Activated CD8-positive, alpha-beta T cell treated with anti-CD3 and anti-CD28 coated beads, Interleukin-2, amount 10 ng/mL, durations not matched to agents 7 days and 5 days (primary cell): ENCODE measurements at regions not wholly inside any gene's neighbourhood (a gene's known extent, or its start where the extent isn't known, plus 50 kb on each side); places are given as distances from the start of the nearest gene placed in this dataset.

Experiments
- ATAC-seq: fragments of 150-1000 bp; cut with Tn5 transposase; one replicate; pipeline ENCODE4 v1.10.0; 2021; ENCODE audit warnings: moderate library complexity
- CTCF ChIA-PET: fragments of 350-600 bp; sonication (Branson Sonifier 250); formaldehyde crosslinking; loops from one replicate; lab custom pipeline; 2021; ENCODE audit warnings: antibody characterized with exemption; lab: Charles Lee
- POLR2A ChIA-PET: fragments of 350-600 bp; sonication (Branson Sonifier 250); formaldehyde crosslinking; loops from one replicate; lab custom pipeline; 2021; ENCODE audit warnings: antibody characterized with exemption; lab: Charles Lee
- DNase-seq: peaks from one replicate; pipeline ENCODE4 v3.0.0-alpha.2; 2020
- H3K27ac Mint-ChIP-seq: one replicate; pipeline ENCODE4 v1.8.0; 2021; ENCODE audit warnings: mild to moderate bottlenecking, mixed read lengths
- H3K27me3 Mint-ChIP-seq: one replicate; pipeline ENCODE4 v1.8.0; 2021; ENCODE audit warnings: low read depth, mixed read lengths
- H3K36me3 Mint-ChIP-seq: one replicate; pipeline ENCODE4 v1.8.0; 2021; ENCODE audit warnings: low read depth, mixed read lengths
- H3K4me1 Mint-ChIP-seq: one replicate; pipeline ENCODE4 v1.8.0; 2021; ENCODE audit warnings: low read depth, mixed read lengths
- H3K4me3 Mint-ChIP-seq: one replicate; pipeline ENCODE4 v1.8.0; 2021; ENCODE audit warnings: mild to moderate bottlenecking, mixed read lengths
- H3K9me3 Mint-ChIP-seq: one replicate; pipeline ENCODE4 v1.8.0; 2022; ENCODE audit warnings: mixed read lengths; ENCODE audit not compliant: insufficient read depth

- Mint-ChIP-seq H3K27me3 (no peaks in the 10 kb centered on the region), H3K4me3 (no peak overlapping the region), H3K27ac (no peak overlapping the region), H3K36me3 (no peaks in the 10 kb centered on the region), H3K4me1 (no peaks in the 10 kb centered on the region), H3K9me3 (no peaks in the 10 kb centered on the region)
- ChIA-PET POLR2A (interaction anchor here (0.7 kb wide), 1 partner anchor 212 kb away, joined by 3 read pairs; no protein-coding TSS in a partner anchor), CTCF (no interaction called here)
- no peak for ATAC-seq
- no peak for DNase-seq
Measured at GRCh38 chr6:122059918-122060317, 339.5 kb upstream of the HSF2 start.

- Mint-ChIP-seq H3K4me3 (no peak overlapping the region), H3K27me3 (no peaks in the 10 kb centered on the region), H3K36me3 (no peaks in the 10 kb centered on the region), H3K4me1 (no peaks in the 10 kb centered on the region), H3K9me3 (no peaks in the 10 kb centered on the region), H3K27ac (no peak overlapping the region)
- no peak for DNase-seq
- CTCF ChIA-PET = no interaction called here
- no peak for ATAC-seq
- POLR2A ChIA-PET = no interaction called here
Measured at GRCh38 chr6:122061855-122062254, 337.6 kb upstream of the HSF2 start.

GRCh38 chr6:122063076-122063475 is 336.4 kb upstream of the HSF2 start:
- H3K9me3 Mint-ChIP-seq = no peaks in the 10 kb centered on the region
- no peaks in the 10 kb centered on the region for H3K4me1 Mint-ChIP-seq
- H3K36me3 Mint-ChIP-seq = no peaks in the 10 kb centered on the region
- ChIA-PET POLR2A (no interaction called here), CTCF (no interaction called here)
- ATAC-seq (no peak), DNase-seq (no peak)
- H3K27ac Mint-ChIP-seq = no peak overlapping the region
- no peaks in the 10 kb centered on the region for H3K27me3 Mint-ChIP-seq
- H3K4me3 Mint-ChIP-seq = no peak overlapping the region

GRCh38 chr6:122063761-122064160 is 335.7 kb upstream of the HSF2 start:
- Mint-ChIP-seq H3K9me3 (no peaks in the 10 kb centered on the region), H3K4me1 (no peaks in the 10 kb centered on the region), H3K27me3 (no peaks in the 10 kb centered on the region), H3K36me3 (no peaks in the 10 kb centered on the region), H3K4me3 (no peak overlapping the region), H3K27ac (no peak overlapping the region)
- ChIA-PET POLR2A (no interaction called here), CTCF (no interaction called here)
- DNase-seq = no peak
- ATAC-seq = no peak

DNA sequence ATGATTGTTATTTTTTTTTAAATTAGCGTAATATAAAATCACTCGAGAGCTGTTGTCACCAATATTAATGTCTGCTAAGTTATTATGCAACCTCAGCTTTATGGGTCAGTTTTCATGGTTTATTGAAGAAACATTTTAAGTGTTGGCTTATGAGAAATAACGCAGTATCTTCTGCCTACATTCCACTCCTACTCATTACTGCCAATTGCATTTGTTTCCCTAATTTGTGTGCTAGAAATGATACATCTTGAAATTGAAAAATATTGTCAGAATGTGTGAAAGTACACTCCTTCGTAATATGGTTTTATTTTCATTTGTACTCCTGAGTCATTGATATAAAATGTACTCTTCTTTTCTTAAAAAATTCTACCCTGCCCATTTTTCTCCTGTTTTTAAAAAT is 333.3 kb upstream of the HSF2 start:
- H3K27ac Mint-ChIP-seq = no peak overlapping the region
- ChIA-PET POLR2A (no interaction called here), CTCF (no interaction called here)
- no peak overlapping the region for H3K4me3 Mint-ChIP-seq
- ATAC-seq (no peak), DNase-seq (no peak)
- H3K4me1 Mint-ChIP-seq = no peaks in the 10 kb centered on the region
- no peaks in the 10 kb centered on the region for H3K9me3 Mint-ChIP-seq
- H3K27me3 Mint-ChIP-seq = no peaks in the 10 kb centered on the region
- H3K36me3 Mint-ChIP-seq = no peaks in the 10 kb centered on the region

- no peaks in the 10 kb centered on the region for H3K36me3 Mint-ChIP-seq
- DNase-seq = no peak
- no peaks in the 10 kb centered on the region for H3K27me3 Mint-ChIP-seq
- ChIA-PET CTCF (no interaction called here), POLR2A (no interaction called here)
- no peak overlapping the region for H3K27ac Mint-ChIP-seq
- no peaks in the 10 kb centered on the region for H3K4me1 Mint-ChIP-seq
- no peak overlapping the region for H3K4me3 Mint-ChIP-seq
- ATAC-seq = no peak
- H3K9me3 Mint-ChIP-seq = no peaks in the 10 kb centered on the region
Measured at GRCh38 chr6:122068291-122068769, 331.1 kb upstream of the HSF2 start.

DNA sequence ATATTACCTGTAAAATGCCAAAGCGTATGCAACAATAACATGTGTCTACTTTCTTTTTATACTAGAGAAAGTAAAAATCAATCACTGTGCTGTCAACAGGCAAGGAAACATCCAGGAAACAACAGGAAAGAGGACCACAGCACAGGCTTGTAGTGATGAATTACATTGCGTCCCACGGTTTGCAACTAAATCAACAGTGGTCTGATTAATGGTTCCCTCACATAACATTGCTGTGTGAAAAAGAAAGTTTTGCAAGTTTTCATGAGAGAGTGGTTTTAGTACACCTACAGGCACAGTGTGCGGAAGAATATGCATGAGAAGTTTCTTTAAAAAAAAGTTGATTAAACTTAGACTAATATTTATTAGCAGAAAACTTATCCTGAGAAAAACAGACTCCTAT is 329.5 kb upstream of the HSF2 start:
- DNase-seq (no peak), ATAC-seq (no peak)
- Mint-ChIP-seq H3K27ac (no peak overlapping the region), H3K4me1 (no peaks in the 10 kb centered on the region), H3K36me3 (no peaks in the 10 kb centered on the region), H3K9me3 (no peaks in the 10 kb centered on the region), H3K27me3 (peaks cover 4% of the 10 kb centered on the region), H3K4me3 (no peak overlapping the region)
- POLR2A ChIA-PET = no interaction called here
- CTCF ChIA-PET = no interaction called here

DNA sequence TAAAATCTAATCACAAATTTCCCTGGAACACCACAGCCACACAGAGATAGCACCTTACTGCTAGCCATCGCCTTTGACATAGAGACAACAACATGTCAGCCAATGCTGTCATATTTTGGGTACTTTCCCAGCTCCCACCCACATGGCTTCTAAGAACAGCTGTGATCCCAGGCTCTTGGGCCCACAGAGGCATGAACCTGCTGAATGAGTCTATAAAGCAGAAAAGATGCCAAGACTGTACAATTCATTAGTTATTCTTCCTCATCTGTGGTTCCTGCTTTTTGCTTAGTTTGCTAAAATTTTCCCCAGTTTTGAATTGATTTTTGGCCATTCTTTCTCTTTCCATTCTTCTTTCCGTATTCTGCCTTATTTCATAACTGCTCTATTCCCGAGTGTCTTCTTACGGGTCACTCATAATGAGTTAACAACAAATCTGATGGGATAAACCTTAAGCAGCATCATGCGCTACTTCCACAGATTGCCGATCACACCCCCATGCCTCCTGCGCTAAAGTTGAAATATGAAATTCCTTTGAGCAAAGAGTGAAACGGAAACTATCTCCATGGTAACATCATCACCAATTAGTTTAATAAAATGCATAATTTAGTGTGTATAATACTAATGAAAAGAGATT is 327.3 kb upstream of the HSF2 start:
- H3K36me3 Mint-ChIP-seq = no peaks in the 10 kb centered on the region
- H3K4me3 Mint-ChIP-seq = no peak overlapping the region
- H3K4me1 Mint-ChIP-seq = no peaks in the 10 kb centered on the region
- ChIA-PET POLR2A (no interaction called here), CTCF (no interaction called here)
- DNase-seq (no peak), ATAC-seq (no peak)
- H3K27ac Mint-ChIP-seq = no peak overlapping the region
- no peaks in the 10 kb centered on the region for H3K9me3 Mint-ChIP-seq
- peaks cover 6% of the 10 kb centered on the region for H3K27me3 Mint-ChIP-seq

DNA sequence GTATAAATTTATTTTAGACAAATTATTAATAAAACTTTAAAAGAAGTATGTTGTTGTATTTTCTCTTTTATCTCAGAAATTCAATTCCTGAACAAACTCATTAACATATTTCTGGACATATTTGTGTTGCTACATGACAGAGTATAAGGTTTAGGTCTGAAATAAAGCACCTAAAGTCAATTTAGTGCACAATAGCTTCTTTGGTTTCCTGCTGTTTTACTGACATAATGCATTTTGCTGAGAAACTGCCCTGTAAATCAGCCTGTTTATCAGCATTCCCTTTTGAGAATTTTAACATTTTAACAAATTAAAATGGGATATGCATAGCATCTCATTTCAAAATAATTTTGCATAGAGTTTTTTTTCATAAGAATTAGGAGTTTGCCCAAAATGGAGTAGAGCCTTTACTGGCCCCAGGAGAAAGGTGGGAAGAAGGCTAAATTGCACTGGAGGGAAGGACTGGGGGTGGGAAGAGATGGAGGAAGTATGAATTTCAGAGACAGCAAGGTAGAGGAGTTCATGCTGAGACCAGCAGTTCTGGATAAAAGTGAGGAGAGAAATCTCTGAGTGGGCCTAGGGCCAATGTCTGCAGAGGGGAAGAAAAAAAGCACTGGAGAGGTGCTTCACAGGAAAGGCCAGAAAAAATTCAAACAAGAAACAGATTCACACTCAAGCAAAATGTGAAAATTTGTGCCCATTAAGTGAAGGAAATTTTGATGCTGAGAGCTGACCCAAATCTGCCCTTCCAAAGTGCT is 324.2 kb upstream of the HSF2 start:
- no peaks in the 10 kb centered on the region for H3K36me3 Mint-ChIP-seq
- no peaks in the 10 kb centered on the region for H3K9me3 Mint-ChIP-seq
- ChIA-PET POLR2A (no interaction called here), CTCF (no interaction called here)
- no peaks in the 10 kb centered on the region for H3K4me1 Mint-ChIP-seq
- no peak overlapping the region for H3K27ac Mint-ChIP-seq
- ATAC-seq = no peak
- H3K4me3 Mint-ChIP-seq = no peak overlapping the region
- DNase-seq = no peak
- peaks cover 6% of the 10 kb centered on the region for H3K27me3 Mint-ChIP-seq

- Mint-ChIP-seq H3K27ac (no peak overlapping the region), H3K4me3 (no peak overlapping the region), H3K4me1 (no peaks in the 10 kb centered on the region), H3K36me3 (no peaks in the 10 kb centered on the region), H3K9me3 (no peaks in the 10 kb centered on the region), H3K27me3 (peaks cover 6% of the 10 kb centered on the region)
- ATAC-seq (no peak), DNase-seq (no peak)
- ChIA-PET CTCF (no interaction called here), POLR2A (no interaction called here)
Measured at GRCh38 chr6:122075917-122076316, 323.5 kb upstream of the HSF2 start.

DNA sequence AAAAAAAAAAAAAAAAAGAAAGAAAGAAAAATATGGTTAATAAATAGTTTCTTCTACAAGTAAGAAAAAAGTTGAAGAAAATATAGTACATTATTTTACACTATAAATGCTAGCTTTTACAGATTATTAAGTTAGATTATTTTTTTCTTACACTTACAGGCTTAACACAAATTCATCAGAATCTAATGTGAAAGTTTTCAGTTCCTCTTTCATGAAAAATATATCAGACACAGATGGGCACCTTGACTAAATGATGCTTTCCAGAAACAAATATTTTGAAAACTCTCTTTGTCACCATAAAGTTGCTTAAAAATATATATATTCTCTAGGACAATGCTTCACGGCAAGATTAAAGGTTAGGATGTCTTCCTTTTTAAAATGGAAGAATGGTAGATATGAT is 321.8 kb upstream of the HSF2 start:
- POLR2A ChIA-PET = no interaction called here
- Mint-ChIP-seq H3K27me3 (peaks cover 6% of the 10 kb centered on the region), H3K9me3 (no peaks in the 10 kb centered on the region), H3K36me3 (no peaks in the 10 kb centered on the region), H3K27ac (no peak overlapping the region), H3K4me1 (no peaks in the 10 kb centered on the region), H3K4me3 (no peak overlapping the region)
- DNase-seq (no peak), ATAC-seq (no peak)
- CTCF ChIA-PET = no interaction called here

DNA sequence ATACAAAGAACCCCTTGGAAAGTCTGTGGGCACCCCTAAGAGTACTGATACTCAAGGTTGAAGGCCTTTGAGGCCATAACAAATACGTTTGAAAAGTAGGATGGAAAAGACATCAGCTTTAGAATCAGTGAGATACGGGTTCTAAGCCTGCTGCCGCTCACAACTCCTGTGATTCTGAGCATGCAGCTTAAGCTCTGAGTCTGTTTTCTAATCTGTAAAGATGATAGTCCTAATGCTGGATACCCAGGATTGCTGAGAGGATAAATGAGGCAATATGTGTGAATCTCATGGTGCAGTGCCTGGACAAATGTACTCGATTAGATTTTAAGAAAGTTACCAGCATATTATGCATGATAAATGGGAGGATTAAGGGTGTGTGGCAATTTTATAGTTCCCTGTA is 321.0 kb upstream of the HSF2 start:
- Mint-ChIP-seq H3K4me1 (no peaks in the 10 kb centered on the region), H3K4me3 (no peak overlapping the region), H3K27ac (no peak overlapping the region), H3K36me3 (no peaks in the 10 kb centered on the region), H3K27me3 (peaks cover 6% of the 10 kb centered on the region), H3K9me3 (no peaks in the 10 kb centered on the region)
- ChIA-PET POLR2A (no interaction called here), CTCF (no interaction called here)
- ATAC-seq = no peak
- DNase-seq = no peak
